Kidney (tissue), 13 donors: ENCODE measurements at regions not wholly inside any gene's neighbourhood (a gene's known extent, or its start where the extent isn't known, plus 50 kb on each side); places are given as distances from the start of the nearest gene placed in this dataset.

ENCODE experiments used
- DNase-seq, 5 donors: peaks; one replicate each; pipeline ENCODE4 v3.0.0-alpha.2; 2013 to 2020
- FAIRE-seq: peaks from 2 replicates; lab custom pipeline; 2012; peaks lifted over from hg19 to GRCh38; lab: Jason Lieb, UNC
- H3K27ac ChIP-seq, 2 donors: one replicate each; pipeline ENCODE4 v1.7.0; 2013; ENCODE audit warnings: low read depth in 2 of 2, low read length in 2 of 2, inconsistent platforms in 1 of 2
- H3K27me3 ChIP-seq: one replicate; pipeline ENCODE4 v1.7.1; 2013; ENCODE audit warnings: low read length, inconsistent platforms; ENCODE audit not compliant: control insufficient read depth, insufficient read depth
- H3K36me3 ChIP-seq, 3 donors: one replicate each; pipeline versions ENCODE4 v1.7.0 to v1.7.1; 2013; ENCODE audit warnings: low read length in 3 of 3, control low read depth in 1 of 3, inconsistent platforms in 1 of 3; ENCODE audit not compliant: insufficient read depth in 3 of 3, control insufficient read depth in 2 of 3
- H3K4me1 ChIP-seq, 3 donors: one replicate each; pipeline versions ENCODE4 v1.7.0 to v1.7.1; 2013; ENCODE audit warnings: low read length in 3 of 3, inconsistent platforms in 1 of 3, low read depth in 1 of 3; ENCODE audit not compliant: control insufficient read depth in 2 of 3, insufficient read depth in 2 of 3
- H3K4me3 ChIP-seq, 3 donors: one replicate each; pipeline versions ENCODE4 v1.7.0 to v1.8.1; 2013; ENCODE audit warnings: low read length in 3 of 3, control low read depth in 1 of 3, inconsistent platforms in 1 of 3
- H3K9ac ChIP-seq, 3 donors: one replicate each; pipeline versions ENCODE4 v1.7.0 to v1.7.1; 2013; ENCODE audit warnings: low read length in 3 of 3, control low read depth in 1 of 3, inconsistent platforms in 1 of 3
- H3K9me3 ChIP-seq, 3 donors: one replicate each; pipeline versions ENCODE4 v1.7.0 to v1.7.1; 2013; ENCODE audit warnings: low read length in 3 of 3, control low read depth in 1 of 3, inconsistent platforms in 1 of 3; ENCODE audit not compliant: control insufficient read depth in 2 of 3, insufficient read depth in 1 of 3
- intact Hi-C: fragments of 100-400 bp; cut with DNase I; formaldehyde crosslinking; loops from one replicate; pipeline ENCODE4 v1.11.1; 2022
- TF ChIP-seq, protein P1 (sequence below): IDR thresholded peaks from 3 replicates; pipeline ENCODE4 v1.5.1; 2012; ENCODE audit warnings: mild to moderate bottlenecking, moderate library complexity, borderline replicate concordance; ENCODE audit not compliant: insufficient read depth; ENCODE audit errors: extremely low read depth
- donor health status: control.
- donor health status: control.
- donor health status: control.
- donor health status: control.
- donor health status: control.
- donor health status: DM: yes; HTN: yes; CAD: no.
- donor health status: Normal renal cell carcinoma (clear cell type).

DNA sequence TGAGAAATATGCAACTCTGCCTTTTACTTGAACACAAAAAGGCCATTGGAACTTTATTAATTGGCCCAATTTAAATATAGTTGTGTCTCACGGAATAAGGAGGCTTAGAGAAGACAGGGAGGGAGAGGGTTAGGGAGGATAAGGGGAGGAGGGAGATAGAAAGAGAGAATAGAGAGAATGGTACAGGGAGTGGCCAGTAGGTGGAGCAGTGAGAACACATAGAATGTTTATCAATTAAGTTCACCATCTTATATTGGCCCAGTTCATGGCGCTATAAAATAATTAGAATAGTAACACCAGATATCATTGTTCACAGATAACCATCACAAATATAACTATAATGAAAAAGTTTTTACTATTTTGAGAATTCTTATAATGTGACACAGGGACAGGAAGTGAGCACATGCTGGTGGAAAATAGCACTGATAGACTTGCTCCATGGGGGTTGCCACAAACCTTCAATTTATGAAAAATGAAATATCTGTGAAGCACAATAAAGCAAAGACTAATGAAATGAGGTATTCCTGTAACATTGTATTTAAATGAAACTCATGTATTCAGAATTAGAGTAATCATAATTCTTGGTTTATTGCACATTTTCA lies 374.1 kb upstream of the MANEA start:
- TF ChIP-seq, protein P1, sequence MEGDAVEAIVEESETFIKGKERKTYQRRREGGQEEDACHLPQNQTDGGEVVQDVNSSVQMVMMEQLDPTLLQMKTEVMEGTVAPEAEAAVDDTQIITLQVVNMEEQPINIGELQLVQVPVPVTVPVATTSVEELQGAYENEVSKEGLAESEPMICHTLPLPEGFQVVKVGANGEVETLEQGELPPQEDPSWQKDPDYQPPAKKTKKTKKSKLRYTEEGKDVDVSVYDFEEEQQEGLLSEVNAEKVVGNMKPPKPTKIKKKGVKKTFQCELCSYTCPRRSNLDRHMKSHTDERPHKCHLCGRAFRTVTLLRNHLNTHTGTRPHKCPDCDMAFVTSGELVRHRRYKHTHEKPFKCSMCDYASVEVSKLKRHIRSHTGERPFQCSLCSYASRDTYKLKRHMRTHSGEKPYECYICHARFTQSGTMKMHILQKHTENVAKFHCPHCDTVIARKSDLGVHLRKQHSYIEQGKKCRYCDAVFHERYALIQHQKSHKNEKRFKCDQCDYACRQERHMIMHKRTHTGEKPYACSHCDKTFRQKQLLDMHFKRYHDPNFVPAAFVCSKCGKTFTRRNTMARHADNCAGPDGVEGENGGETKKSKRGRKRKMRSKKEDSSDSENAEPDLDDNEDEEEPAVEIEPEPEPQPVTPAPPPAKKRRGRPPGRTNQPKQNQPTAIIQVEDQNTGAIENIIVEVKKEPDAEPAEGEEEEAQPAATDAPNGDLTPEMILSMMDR: peak; percentile 34
- no peak overlapping the region for H3K4me3 ChIP-seq
- no peak overlapping the region for H3K27ac ChIP-seq
- no peak overlapping the region for H3K9ac ChIP-seq
- intact Hi-C loops: no loop called here
- no peak for FAIRE-seq
- no peaks in the 10 kb centered on the region for H3K4me1 ChIP-seq
- DNase-seq: peak in 2 of 5 donors; percentile 20 to 45
- no peaks in the 10 kb centered on the region for H3K9me3 ChIP-seq
- H3K36me3 ChIP-seq: no peaks in the 10 kb centered on the region
- H3K27me3 ChIP-seq: no peaks in the 10 kb centered on the region

DNA sequence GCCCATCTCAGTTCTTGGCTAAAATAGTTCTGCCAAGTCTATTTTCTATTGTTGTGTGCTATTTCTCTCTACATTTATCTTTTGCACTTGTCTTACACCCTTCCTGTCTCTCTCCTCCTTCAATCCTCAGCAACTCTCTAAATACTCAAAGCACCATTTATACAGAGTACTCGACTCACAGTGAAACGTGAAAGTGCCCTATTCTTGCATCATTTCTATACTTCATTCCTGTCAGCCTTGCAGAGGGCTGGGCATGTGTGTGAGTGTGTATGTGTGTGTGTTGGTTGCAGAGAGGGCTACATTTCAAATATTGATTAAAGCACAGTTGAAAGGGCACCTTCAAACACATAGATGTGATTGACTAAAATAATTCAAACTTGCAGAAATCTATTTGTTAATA lies 373.2 kb upstream of the MANEA start:
- H3K4me1 ChIP-seq: no peaks in the 10 kb centered on the region
- FAIRE-seq (no peak), DNase-seq (no peak)
- TF ChIP-seq, protein P1: no peak
- H3K27ac ChIP-seq: no peak overlapping the region
- H3K36me3 ChIP-seq: no peaks in the 10 kb centered on the region
- H3K4me3 ChIP-seq: no peak overlapping the region
- no peaks in the 10 kb centered on the region for H3K9me3 ChIP-seq
- no peak overlapping the region for H3K9ac ChIP-seq
- H3K27me3 ChIP-seq: no peaks in the 10 kb centered on the region
- intact Hi-C loops: no loop called here

DNA sequence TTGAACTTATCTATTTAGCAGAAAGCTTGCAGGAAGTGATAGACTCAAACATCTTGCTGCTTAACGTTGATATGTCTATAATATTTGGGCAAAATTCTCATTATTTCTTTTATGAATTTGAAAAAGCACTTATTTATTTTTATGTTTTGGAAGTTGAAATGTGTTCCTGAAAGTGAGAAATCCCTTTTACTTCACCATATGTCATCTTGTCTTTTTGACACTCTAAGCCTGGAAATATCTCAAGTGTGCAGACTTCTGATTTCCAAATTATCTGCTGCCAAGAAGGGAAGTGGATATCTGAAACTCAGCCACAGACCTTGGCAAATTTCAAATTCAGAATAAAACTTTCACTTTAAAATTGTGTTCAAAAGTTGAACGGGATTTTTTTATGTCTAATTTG lies 368.7 kb upstream of the MANEA start:
- intact Hi-C loops: no loop called here
- TF ChIP-seq, protein P1: no peak
- no peak overlapping the region for H3K4me3 ChIP-seq
- no peaks in the 10 kb centered on the region for H3K9me3 ChIP-seq
- H3K4me1 ChIP-seq: no peaks in the 10 kb centered on the region
- no peak overlapping the region for H3K27ac ChIP-seq
- no peak for FAIRE-seq
- no peaks in the 10 kb centered on the region for H3K27me3 ChIP-seq
- H3K36me3 ChIP-seq: no peaks in the 10 kb centered on the region
- no peak for DNase-seq
- no peak overlapping the region for H3K9ac ChIP-seq

DNA sequence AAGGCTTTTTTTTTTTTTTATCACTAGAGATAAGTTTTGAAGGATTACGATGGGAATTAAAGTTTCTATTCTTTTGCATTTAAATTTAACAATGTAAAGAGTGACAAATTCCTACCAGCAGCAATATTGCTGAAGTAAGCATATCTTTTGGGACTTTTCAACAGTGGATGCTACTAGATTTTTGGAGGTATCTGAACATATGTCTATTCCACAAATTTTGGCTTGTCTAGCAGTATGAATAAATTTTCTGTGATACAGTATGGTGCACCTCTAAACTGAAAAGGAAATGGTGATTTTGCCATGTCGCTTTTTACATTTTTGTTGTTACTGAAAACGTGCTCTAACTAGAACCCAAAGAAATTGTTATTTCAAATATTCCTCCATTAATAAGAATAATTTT lies 368.3 kb upstream of the MANEA start:
- intact Hi-C loops: no loop called here
- H3K4me3 ChIP-seq: no peak overlapping the region
- H3K9me3 ChIP-seq: no peaks in the 10 kb centered on the region
- DNase-seq: no peak
- no peaks in the 10 kb centered on the region for H3K4me1 ChIP-seq
- FAIRE-seq: no peak
- H3K36me3 ChIP-seq: no peaks in the 10 kb centered on the region
- no peaks in the 10 kb centered on the region for H3K27me3 ChIP-seq
- no peak overlapping the region for H3K9ac ChIP-seq
- no peak overlapping the region for H3K27ac ChIP-seq
- TF ChIP-seq, protein P1: no peak
